GM19099 (cell line): ENCODE measurements at regions not wholly inside any gene's neighbourhood (a gene's known extent, or its start where the extent isn't known, plus 50 kb on each side); places are given as distances from the start of the nearest gene placed in this dataset.

ENCODE experiments used
- POLR2A ChIP-seq: IDR thresholded peaks from 3 replicates; pipeline ENCODE4 v1.6.1; 2011; ENCODE audit warnings: low read depth; ENCODE audit not compliant: insufficient read length; ENCODE audit errors: extremely low read depth

- no peak for TF ChIP-seq POLR2A
Observed at GRCh38 chr12:92571169-92571568, 131.6 kb upstream of the PLEKHG7 start.

GRCh38 chr12:92570056-92570753 lies 132.6 kb upstream of the PLEKHG7 start:
- TF ChIP-seq POLR2A = no peak

GRCh38 chr12:92568691-92569090 lies 134.1 kb upstream of the PLEKHG7 start:
- TF ChIP-seq POLR2A = no peak

- no peak for TF ChIP-seq POLR2A
Observed at GRCh38 chr12:92566448-92567019, 136.3 kb upstream of the PLEKHG7 start.

- TF ChIP-seq POLR2A = no peak
Observed at GRCh38 chr12:92563819-92564218, 139.0 kb upstream of the PLEKHG7 start.

- TF ChIP-seq POLR2A = no peak
Observed at GRCh38 chr12:92562063-92562734, 140.6 kb upstream of the PLEKHG7 start.

GRCh38 chr12:92561543-92561899 lies 141.3 kb upstream of the PLEKHG7 start:
- no peak for TF ChIP-seq POLR2A

GRCh38 chr12:92560713-92561542 lies 141.9 kb upstream of the PLEKHG7 start:
- no peak for TF ChIP-seq POLR2A

- TF ChIP-seq POLR2A = no peak
Observed at GRCh38 chr12:92558806-92559205, 144.0 kb upstream of the PLEKHG7 start.

GRCh38 chr12:92558215-92558773 lies 144.5 kb upstream of the PLEKHG7 start:
- TF ChIP-seq POLR2A = no peak

- no peak for TF ChIP-seq POLR2A
Observed at GRCh38 chr12:92557422-92557724, 145.4 kb upstream of the PLEKHG7 start.

- TF ChIP-seq POLR2A = peak; percentile 67
Observed at GRCh38 chr12:92556637-92557421, 146.0 kb upstream of the PLEKHG7 start.

GRCh38 chr12:92556141-92556540 lies 146.6 kb upstream of the PLEKHG7 start:
- TF ChIP-seq POLR2A = peak; percentile 26
